ENCODE measurements at regions not wholly inside any gene's neighbourhood (a gene's known extent, or its start where the extent isn't known, plus 50 kb on each side); places are given as distances from the start of the nearest gene placed in this dataset.

DNA sequence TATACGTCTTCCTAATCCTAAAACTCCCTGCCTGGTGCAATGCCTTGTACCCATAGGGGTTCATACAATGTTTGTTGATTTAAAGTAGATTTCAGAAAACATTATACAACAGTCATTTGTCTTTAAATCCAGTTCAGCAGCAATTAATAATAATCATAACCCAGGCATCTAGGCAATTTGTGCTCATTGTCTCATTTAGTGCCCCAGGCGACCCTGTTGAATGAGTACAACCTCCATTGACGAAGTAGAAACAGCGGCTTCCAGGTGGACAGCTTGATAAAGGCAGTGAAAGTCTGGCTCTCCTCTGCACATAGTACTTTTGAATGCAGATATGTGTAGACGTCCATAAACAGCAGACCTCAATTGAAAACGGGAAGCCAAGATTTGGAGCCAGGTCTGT lies 82.9 kb upstream of the CPM start:
- DNase-seq (ENCODE audit: low read depth in 2 of 2): no peak
- TF ChIP-seq, protein P1, sequence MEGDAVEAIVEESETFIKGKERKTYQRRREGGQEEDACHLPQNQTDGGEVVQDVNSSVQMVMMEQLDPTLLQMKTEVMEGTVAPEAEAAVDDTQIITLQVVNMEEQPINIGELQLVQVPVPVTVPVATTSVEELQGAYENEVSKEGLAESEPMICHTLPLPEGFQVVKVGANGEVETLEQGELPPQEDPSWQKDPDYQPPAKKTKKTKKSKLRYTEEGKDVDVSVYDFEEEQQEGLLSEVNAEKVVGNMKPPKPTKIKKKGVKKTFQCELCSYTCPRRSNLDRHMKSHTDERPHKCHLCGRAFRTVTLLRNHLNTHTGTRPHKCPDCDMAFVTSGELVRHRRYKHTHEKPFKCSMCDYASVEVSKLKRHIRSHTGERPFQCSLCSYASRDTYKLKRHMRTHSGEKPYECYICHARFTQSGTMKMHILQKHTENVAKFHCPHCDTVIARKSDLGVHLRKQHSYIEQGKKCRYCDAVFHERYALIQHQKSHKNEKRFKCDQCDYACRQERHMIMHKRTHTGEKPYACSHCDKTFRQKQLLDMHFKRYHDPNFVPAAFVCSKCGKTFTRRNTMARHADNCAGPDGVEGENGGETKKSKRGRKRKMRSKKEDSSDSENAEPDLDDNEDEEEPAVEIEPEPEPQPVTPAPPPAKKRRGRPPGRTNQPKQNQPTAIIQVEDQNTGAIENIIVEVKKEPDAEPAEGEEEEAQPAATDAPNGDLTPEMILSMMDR (IDR thresholded peaks at IDR 0.05; ENCODE audit: low read depth, low read length): no peak
- no peak overlapping the region for H3K4me3 ChIP-seq (replicated peaks in 1 of 2; ENCODE audit: low read depth in 2 of 2, low read length in 2 of 2)

DNA sequence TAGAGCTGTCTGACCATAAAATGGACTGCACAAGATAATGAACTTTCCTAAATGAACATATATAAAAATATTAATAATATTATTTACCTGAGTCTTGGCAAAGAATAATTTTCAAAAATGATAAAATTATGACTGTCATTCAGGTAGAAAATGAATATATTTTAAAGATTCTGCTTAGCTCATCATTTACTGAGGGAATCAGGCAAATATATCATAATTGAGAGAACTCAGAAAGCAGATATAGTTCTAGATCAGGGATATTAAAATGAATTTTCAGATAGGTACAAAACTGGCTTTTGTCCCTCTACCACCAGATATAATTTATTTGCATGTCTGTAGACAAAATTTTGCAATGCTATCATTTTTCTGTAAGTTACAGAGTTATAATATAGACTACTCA lies 86.1 kb upstream of the CPM start:
- no peak for DNase-seq (ENCODE audit: low read depth in 2 of 2)
- TF ChIP-seq, protein P1 (IDR thresholded peaks at IDR 0.05; ENCODE audit: low read depth, low read length): no peak
- H3K4me3 ChIP-seq (replicated peaks in 1 of 2; ENCODE audit: low read depth in 2 of 2, low read length in 2 of 2): no peak overlapping the region

DNA sequence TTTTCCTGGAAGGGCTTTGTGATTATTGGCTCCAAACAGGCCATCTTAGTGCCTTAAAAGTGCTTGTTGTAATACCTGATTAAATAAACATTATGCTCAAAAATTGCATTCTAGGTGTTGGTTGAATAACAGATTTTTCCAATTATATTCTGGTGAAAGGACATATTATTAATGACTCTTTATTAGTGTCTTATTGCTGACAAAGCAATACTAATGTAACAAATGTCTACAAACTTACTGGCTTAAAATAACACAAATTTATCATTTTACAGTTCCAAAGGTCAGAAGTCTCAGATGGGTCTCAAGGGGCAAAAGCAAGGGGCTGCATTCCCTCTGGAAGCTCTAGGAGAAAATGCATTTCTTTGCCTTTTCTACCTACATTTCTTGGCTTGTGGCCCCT lies 86.9 kb upstream of the CPM start:
- TF ChIP-seq, protein P1 (IDR thresholded peaks at IDR 0.05; ENCODE audit: low read depth, low read length): no peak
- no peak for DNase-seq (ENCODE audit: low read depth in 2 of 2)
- H3K4me3 ChIP-seq (replicated peaks in 1 of 2; ENCODE audit: low read depth in 2 of 2, low read length in 2 of 2): no peak overlapping the region

DNA sequence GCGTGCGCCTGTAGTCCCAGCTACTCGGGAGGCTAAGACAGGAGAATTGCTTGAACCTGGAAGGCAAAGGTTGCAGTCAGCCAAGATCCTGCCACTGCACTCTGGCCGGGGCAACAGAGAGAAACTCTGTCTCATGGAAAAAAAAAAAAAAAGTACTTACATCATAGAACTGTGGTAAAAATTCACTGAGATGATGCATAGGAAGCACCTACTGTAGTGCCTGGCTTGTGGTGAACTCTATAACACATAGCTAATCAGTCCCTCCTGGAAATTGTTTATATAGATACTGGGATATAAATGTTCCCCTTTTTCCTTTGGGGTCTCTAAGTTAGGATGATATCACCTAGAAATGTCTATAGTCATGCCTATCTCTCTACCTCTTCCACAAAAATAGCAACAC lies 89.7 kb upstream of the CPM start:
- TF ChIP-seq, protein P1 (IDR thresholded peaks at IDR 0.05; ENCODE audit: low read depth, low read length): no peak
- H3K4me3 ChIP-seq (replicated peaks in 1 of 2; ENCODE audit: low read depth in 2 of 2, low read length in 2 of 2): no peak overlapping the region
- no peak for DNase-seq (ENCODE audit: low read depth in 2 of 2)

DNA sequence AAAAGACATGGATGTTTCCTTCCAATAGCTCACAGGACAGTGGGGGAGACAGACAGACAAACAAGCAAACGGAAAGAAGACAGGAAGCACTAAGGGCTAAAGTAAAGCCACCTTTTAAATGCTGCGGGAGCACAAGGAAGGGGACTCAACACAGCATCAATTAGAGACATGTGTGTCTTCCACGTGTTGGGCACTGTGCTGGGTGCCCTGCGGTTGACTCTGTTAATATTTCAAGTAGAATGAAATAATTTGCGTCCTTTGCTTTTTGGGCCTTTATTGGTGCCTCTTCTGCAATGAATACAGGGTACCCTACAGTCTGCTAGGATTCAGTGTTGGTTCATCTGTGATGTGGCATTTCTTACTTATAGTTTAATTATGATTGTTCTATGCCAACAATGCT lies 90.9 kb upstream of the CPM start:
- TF ChIP-seq, protein P1 (IDR thresholded peaks at IDR 0.05; ENCODE audit: low read depth, low read length): no peak
- no peak for DNase-seq (ENCODE audit: low read depth in 2 of 2)
- no peak overlapping the region for H3K4me3 ChIP-seq (replicated peaks in 1 of 2; ENCODE audit: low read depth in 2 of 2, low read length in 2 of 2)

DNA sequence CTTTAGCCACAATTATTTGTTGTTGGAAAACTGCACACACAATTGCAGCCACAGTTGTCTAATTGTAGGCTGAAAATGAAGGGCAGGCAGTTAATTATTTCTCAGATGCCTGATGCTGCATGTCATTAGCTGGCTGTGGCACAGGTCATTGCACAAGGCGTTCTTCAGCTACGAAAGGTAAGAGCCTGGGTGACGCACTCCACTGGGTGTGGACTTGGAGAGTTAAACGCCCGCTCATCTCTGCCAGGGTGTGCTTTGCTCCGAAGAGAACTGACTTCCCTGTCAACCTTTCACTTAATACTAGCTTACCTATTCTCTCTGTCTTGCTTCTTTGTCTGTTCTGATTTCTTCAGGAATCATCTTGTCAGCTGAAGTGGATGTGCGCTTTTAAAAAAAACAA lies 91.4 kb upstream of the CPM start:
- no peak overlapping the region for H3K4me3 ChIP-seq (replicated peaks in 1 of 2; ENCODE audit: low read depth in 2 of 2, low read length in 2 of 2)
- DNase-seq (ENCODE audit: low read depth in 2 of 2): peak in 1 of 2 donors; percentile 72
- TF ChIP-seq, protein P1 (IDR thresholded peaks at IDR 0.05; ENCODE audit: low read depth, low read length): no peak

DNA sequence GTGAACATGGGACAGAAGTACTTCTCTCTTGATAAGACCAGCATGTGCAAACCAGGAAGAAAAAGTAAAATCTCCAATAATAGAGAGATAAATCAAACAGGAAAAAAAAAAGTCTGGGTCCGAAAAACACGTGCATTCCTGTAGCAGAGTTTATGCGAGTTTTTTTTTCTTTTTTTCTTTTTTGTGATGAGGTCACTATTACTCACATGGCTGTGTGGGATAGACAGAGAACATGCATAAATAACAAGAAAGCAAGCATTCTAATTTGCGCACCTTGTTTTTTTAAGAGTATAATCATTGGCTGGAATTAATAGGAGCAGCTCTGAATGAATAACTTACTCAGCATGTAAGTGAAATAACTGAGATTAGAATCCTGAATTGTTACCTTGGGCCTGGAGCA lies 91.9 kb upstream of the CPM start:
- no peak overlapping the region for H3K4me3 ChIP-seq (replicated peaks in 1 of 2; ENCODE audit: low read depth in 2 of 2, low read length in 2 of 2)
- DNase-seq (ENCODE audit: low read depth in 2 of 2): peak in 1 of 2 donors; percentile 67

More for the DNA sequence above, 91.9 kb upstream of the CPM start:
- TF ChIP-seq, protein P1 (IDR thresholded peaks at IDR 0.05; ENCODE audit: low read depth, low read length): no peak
